Mesodermal cell (in vitro differentiated cells): ENCODE measurements at regions not wholly inside any gene's neighbourhood (a gene's known extent, or its start where the extent isn't known, plus 50 kb on each side); places are given as distances from the start of the nearest gene placed in this dataset.

Source experiments
- H3K27ac ChIP-seq: 2 replicates; pipeline ENCODE4 v1.7.0; 2013; ENCODE audit warnings: mild to moderate bottlenecking, low read depth, low read length, moderate library complexity; ENCODE audit not compliant: severe bottlenecking
- H3K36me3 ChIP-seq: 2 replicates; pipeline ENCODE4 v1.7.1; 2013; ENCODE audit warnings: mild to moderate bottlenecking, low read length, moderate library complexity; ENCODE audit not compliant: control insufficient read depth, insufficient read depth
- H3K4me1 ChIP-seq: one replicate; pipeline ENCODE4 v1.7.1; 2013; ENCODE audit warnings: mild to moderate bottlenecking, low read length; ENCODE audit not compliant: insufficient read depth, control insufficient read depth, poor library complexity, severe bottlenecking
- H3K4me3 ChIP-seq: 2 replicates; pipeline ENCODE4 v1.7.0; 2013; ENCODE audit warnings: low read length, control low read depth, mild to moderate bottlenecking; ENCODE audit not compliant: insufficient read depth, poor library complexity, severe bottlenecking; ENCODE audit errors: extremely low read depth
- H3K9me3 ChIP-seq: 2 replicates; pipeline ENCODE4 v1.7.1; 2013; ENCODE audit warnings: mild to moderate bottlenecking, low read length, moderate library complexity; ENCODE audit not compliant: control insufficient read depth
- WGBS, 2 experiments: methylation state at CpG; one replicate each; pipeline ENCODE4 v1.1.5; 2013; ENCODE audit warnings: missing lambda C conversion rate in 2 of 2; ENCODE audit not compliant: insufficient coverage in 2 of 2; 5-methylcytosine and 5-hydroxymethylcytosine counted together

DNA sequence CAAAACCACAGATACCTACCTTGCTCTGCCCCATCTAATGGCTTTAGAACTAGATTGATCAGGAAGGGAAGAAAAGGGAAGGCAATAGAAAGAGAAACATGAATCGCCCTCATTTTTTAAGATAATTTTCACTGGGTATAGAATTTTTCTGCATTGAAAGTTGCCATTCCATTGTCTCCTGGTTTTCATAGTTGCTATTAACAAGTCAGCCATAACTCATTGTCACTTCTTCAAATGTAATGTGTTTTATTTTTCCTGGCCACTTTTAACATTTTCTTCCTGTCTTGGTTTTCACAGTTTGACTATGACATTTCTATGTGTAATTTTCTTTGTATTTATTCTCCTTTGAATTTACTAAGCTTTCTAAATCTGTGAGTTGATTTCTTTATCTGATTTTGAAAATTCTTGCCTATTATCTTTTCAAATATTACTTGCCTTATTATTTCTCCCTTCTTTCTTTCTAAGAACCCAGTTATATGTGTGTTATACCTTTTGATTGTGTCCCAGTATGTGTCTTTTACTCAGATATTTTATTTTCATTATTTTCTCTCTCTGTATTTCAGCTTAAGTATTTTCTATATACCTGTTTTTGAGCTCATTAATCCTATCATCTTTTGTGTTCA lies 85.5 kb upstream of the GLI2 start:
- Histone ChIP-seq H3K4me1 (no peaks in the 10 kb centered on the region), H3K27ac (no peak overlapping the region), H3K4me3 (no peak overlapping the region), H3K36me3 (no peaks in the 10 kb centered on the region), H3K9me3 (peaks cover 37% of the 10 kb centered on the region)
- WGBS, 2 experiments: no CpG with 5 or more reads among the region's 1 CpG

DNA sequence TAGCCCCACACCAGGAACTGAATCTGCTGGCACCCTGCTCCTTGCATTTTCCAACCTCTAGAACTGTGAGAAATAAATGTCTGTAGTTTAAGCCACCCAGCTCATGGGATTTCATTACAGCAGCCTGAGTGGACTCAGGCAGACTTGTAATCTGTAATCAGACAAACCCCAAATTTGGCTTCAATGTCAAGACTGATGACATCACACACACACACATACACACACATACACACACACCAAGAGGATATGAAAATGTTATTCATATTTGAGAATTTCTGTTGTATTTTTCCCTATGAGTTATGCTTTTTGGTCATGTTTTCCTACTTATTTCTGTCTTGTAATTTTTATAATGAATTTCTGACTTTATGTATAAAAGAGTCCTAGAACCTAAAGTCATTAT lies 83.8 kb upstream of the GLI2 start:
- Histone ChIP-seq H3K4me3 (no peak overlapping the region), H3K4me1 (no peaks in the 10 kb centered on the region), H3K9me3 (peaks cover 37% of the 10 kb centered on the region)

DNA sequence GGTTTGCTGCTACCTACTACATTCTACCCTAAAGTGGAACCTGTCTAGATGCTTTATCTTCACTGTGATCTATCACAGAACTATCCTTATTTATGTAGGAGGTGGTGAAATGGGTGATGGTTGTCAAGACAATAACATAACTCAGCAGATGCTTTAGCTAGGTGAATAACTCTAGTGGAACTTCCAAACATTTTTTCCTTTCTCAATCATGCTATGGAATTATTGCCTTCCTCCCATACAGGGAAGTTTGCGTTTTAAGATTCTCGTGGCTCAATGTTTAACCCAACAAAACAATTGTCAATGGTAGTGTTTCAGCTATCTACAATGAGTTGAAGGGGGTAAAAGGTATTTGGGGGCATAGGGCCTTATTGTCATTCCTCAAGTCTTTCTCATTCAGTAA lies 82.6 kb upstream of the GLI2 start:
- WGBS, 2 experiments: 80% methylated on average over 1 of the region's 2 CpGs; no CpG with 5 or more reads in 1 of the 2 experiments
- H3K36me3 ChIP-seq: no peaks in the 10 kb centered on the region
- H3K4me3 ChIP-seq: no peak overlapping the region
- peaks cover 37% of the 10 kb centered on the region for H3K9me3 ChIP-seq
- no peaks in the 10 kb centered on the region for H3K4me1 ChIP-seq
- H3K27ac ChIP-seq: no peak overlapping the region

More for the DNA sequence above, 83.8 kb upstream of the GLI2 start:
- H3K27ac ChIP-seq: no peak overlapping the region
- H3K36me3 ChIP-seq: no peaks in the 10 kb centered on the region

DNA sequence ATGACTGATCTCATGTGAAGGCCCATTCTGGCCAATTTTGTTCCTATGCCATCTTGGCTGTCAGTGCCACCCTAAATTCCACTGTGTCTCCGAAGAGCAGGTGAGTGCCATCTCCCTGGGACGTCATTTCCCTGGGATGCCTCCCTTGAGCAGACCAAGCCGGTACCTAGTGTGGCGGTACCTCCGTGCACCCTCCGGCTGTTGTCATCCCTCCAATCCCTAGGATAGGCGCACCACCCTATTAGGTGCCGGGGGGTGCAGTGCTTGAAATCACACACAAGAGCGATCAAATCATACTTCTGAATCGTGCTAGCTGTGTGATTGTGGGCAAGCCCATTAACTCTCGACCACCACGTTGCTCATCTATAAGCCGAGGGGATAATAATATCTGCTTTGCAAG lies 81.8 kb upstream of the GLI2 start:
- Histone ChIP-seq H3K4me1 (no peaks in the 10 kb centered on the region), H3K36me3 (no peaks in the 10 kb centered on the region)
- WGBS, 2 experiments: 91 to 95% methylated on average over 13 of the region's 13 CpGs

DNA sequence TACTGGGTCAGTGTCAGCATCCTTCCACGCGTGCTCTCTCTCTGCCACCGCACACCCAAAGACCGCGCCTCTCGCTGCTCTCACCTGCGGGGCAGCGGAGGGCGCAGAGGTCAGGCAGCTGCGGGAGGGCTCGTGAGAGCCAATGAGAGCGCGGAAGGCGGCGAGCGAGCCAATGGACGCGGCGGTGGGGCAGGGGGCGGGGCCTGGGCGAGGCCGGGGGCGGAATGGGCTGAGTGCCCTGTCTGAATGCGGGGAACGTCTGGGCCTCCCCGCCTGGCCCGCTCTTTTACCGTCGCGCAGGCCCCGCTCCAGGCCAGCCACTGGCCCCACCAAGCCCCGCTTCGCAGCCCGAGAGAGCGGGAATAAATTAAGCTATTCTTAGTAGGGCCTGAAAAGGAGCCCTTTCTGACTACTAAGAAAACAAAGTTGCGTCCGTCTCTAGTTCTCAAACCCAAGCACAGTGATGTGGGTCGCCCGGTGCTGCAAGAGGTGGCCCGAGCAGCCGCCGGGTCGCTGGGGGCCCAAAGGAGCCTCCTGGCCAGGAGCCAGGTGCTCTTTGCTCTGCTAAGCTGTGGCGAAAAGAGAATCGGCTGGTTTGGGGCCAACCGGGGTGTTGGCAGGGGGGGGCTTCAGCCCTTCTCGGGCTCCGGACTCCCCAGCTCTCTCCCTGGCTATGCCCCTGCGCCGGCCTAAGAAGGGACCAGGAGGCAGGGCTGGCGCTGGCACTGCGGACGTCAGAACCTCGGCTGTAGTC lies 81.1 kb upstream of the GLI2 start:
- no peaks in the 10 kb centered on the region for H3K36me3 ChIP-seq
- no peak overlapping the region for H3K27ac ChIP-seq
- H3K4me1 ChIP-seq: no peaks in the 10 kb centered on the region
- no peak overlapping the region for H3K4me3 ChIP-seq
- H3K9me3 ChIP-seq: peaks cover 32% of the 10 kb centered on the region
- WGBS, 2 experiments: 84 to 88% methylated on average over 40 to 52 of the region's 54 CpGs

More for the DNA sequence above, 81.8 kb upstream of the GLI2 start:
- Histone ChIP-seq H3K4me3 (no peak overlapping the region), H3K9me3 (peaks cover 37% of the 10 kb centered on the region), H3K27ac (no peak overlapping the region)

DNA sequence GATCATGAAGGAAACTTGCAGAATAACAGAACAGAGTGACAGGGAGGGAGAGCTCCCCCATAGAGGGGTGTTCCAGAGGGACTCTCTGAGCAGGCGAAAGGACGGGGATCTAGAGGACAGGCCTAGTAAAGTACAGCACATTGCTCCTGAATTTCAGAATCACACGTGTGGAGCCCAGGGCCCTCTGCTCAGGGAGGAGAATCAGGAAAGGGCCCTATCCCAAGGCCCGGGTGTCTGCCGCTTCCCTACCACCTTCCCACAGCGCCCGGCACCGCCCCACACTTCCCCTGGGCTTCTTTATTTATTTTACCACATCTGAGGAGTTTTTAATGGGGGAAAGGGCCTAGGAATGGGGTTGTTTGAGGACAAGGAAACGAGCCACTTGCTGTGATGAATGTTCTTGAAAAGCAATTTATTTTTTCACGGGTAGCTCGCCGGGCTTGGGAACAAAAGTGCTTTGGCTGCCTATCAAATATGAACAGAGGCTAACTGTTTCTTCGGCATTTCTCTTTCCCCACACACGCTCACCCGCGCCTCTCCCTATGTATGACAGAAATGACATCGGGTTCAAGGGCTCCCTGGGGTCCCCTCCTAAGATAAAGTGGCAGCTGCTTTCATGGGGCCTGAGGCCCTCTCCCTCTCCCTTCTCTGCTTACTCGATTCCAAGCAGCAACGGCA lies 79.3 kb upstream of the GLI2 start:
- no peak overlapping the region for H3K4me3 ChIP-seq
- H3K9me3 ChIP-seq: peaks cover 16% of the 10 kb centered on the region
- no peaks in the 10 kb centered on the region for H3K36me3 ChIP-seq
- no peaks in the 10 kb centered on the region for H3K4me1 ChIP-seq
- no peak overlapping the region for H3K27ac ChIP-seq
- 90 to 94% methylated on average over 13 of the region's 19 CpGs for WGBS, 2 experiments

DNA sequence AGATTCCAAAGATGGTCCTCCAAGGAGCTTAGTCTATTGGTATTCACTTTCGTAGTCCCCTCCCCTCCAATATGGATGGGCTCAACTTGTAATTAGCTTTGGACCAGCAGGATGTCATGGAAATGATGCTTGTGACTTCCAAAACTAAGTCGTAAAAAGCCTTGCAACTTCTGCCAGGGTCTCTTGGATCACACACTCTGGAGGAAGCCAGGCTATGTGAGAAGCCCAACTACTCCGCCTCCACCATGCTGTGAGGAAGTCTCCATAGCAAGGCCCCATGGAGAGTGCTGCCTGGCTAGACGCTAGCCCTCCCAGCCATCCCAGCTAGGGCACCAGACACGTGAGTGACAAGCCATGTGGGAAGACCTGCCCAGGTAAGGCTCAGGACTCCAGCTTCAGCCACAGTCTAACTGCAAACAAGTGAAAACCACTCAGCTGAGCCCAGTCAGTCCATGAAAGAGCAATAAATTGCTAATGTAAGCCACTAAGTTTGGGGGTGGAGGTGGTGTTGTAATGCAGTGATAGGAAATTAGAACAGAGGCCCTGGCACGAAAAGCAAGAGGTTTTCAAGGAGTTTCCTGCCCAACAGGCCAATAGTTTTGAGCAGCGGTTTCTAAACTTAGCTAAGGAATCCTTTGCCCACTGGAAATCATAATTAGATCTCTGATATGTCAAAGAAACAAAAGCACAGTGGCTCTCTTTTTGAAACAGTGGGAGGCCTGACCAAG lies 77.5 kb upstream of the GLI2 start:
- WGBS, 2 experiments: 82 to 83% methylated on average over 6 of the region's 7 CpGs
- Histone ChIP-seq H3K36me3 (no peaks in the 10 kb centered on the region), H3K4me3 (no peak overlapping the region), H3K27ac (no peak overlapping the region), H3K9me3 (peaks cover 7% of the 10 kb centered on the region), H3K4me1 (no peaks in the 10 kb centered on the region)

DNA sequence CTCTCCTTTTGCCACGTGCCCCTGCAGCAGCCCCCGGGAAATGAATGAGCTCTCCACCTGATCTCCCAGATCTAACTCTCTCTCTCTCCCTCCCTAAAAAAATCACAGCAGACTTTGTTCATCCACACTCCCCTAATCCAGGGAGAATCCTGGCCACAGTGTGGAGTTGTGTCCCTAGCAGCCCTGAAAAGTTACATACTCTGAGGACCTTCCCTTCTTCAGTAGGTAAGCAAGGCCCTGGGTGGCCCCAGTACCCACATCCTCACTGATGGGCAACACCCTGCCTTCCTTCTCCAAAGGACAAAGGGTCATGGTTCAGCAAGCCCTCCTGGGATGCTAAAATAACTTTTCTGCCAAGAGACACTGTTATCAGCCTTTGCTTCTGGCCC lies 76.9 kb upstream of the GLI2 start:
- WGBS, 2 experiments: 50 to 73% methylated on average over 2 of the region's 2 CpGs
- Histone ChIP-seq H3K4me1 (no peaks in the 10 kb centered on the region), H3K9me3 (peaks cover 2% of the 10 kb centered on the region), H3K4me3 (no peak overlapping the region), H3K36me3 (no peaks in the 10 kb centered on the region), H3K27ac (no peak overlapping the region)

DNA sequence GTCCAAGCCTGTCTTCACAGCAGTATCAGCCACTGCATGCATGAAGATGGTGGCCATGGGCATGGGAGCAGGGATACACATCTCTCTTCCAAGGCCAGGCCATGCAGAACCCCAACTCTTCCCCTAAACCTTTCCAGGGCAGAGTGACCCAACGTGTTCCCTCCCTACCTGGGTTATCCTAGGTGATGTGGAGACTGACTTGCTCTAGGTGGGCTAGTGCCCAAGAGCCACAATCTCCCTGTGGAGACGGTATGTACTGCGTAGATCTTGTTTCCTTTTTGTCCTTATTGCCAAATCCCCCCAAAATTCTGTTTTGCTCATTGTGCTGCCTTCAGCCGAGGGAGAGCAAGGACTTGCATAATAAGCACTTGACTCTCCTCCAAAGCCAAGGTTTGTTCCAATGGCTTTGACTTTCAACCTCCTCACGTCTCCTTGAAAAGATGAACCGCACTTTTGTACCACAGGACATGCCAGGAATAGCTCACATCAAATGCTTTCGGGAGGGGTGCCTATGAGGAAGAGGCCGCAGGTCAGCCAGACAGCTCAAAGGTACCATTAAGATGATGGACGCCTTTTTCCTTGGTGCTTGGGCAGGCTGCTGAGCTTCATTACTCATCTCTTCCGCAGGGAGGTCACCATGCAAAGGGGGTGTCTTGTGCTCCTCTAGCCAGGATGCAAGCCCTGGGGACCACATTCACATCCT lies 76.2 kb upstream of the GLI2 start:
- H3K36me3 ChIP-seq: no peaks in the 10 kb centered on the region
- H3K27ac ChIP-seq: no peak overlapping the region
- no peaks in the 10 kb centered on the region for H3K4me1 ChIP-seq
- no peak overlapping the region for H3K4me3 ChIP-seq
- peaks cover 6% of the 10 kb centered on the region for H3K9me3 ChIP-seq
- 90 to 94% methylated on average over 10 of the region's 10 CpGs for WGBS, 2 experiments

DNA sequence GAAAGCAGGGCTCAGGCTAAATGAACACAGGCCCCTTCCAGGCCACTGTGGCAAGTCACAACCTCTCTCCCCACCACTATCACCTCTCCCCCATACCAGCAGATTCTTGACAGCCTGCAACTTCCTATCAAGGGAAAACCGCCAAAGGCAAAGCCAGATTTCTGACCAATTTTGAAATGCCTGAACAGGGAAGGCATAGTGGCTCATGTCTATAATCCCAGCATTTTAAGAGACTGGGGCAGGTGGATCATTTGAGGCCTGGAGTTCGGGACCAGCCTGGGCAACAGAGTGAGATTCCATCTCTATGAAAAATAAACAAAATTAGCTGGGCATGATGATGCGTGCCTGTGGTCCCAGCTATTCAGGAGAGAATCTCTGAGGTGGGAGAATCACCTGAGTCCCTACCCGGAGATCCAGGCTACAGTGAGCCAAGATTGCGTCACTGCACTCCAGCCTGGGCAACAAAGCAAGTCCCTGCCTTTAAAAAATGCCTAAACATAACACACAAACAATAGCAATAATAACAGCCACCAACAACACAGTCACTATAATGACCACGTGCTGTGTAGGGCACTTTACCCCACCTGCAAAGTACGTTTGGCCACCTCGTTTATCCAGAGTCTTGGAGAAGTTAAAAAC lies 75.5 kb upstream of the GLI2 start:
- no peaks in the 10 kb centered on the region for H3K4me1 ChIP-seq
- 93 to 100% methylated on average over 3 to 7 of the region's 8 CpGs for WGBS, 2 experiments
- no peak overlapping the region for H3K4me3 ChIP-seq
- no peak overlapping the region for H3K27ac ChIP-seq
- no peaks in the 10 kb centered on the region for H3K36me3 ChIP-seq
- peaks cover 13% of the 10 kb centered on the region for H3K9me3 ChIP-seq
